ENCODE measurements at regions not wholly inside any gene's neighbourhood (a gene's known extent, or its start where the extent isn't known, plus 50 kb on each side); places are given as distances from the start of the nearest gene placed in this dataset.

DNA sequence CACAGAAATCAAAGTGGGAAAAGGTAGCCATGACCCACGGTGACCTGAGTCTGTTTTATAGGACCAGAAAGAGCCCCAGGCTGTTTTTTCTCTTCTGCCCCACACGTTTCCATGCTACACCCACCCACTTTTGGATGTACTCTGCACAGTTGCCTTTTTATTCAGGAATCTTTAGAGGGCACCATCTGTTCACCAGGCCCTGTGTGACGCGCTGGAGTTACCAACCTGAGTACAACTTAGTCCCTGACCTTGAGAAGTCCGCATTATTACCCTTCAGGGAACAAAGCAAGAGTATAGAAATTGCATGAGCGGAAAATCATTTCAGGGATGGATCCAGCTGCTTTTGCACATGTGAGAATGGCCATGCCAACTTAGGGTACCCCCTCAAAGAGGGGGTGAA, 207.8 kb upstream of the GATB start:
- no peak overlapping the region for H3K27ac ChIP-seq
- DNase-seq: no peak
- no peaks in the 10 kb centered on the region for H3K36me3 ChIP-seq
- 78 to 85% methylated on average over 6 of the region's 6 CpGs for WGBS, 2 donors
- no peaks in the 10 kb centered on the region for H3K9me3 ChIP-seq
- no peaks in the 10 kb centered on the region for H3K4me1 ChIP-seq
- ATAC-seq: peak in 4 of 8 donors; percentile 33 to 57 (median 54)
- intact Hi-C loops (cut with DNase I): no loop called here
- no peak overlapping the region for H3K4me3 ChIP-seq
- TF ChIP-seq, protein P1, sequence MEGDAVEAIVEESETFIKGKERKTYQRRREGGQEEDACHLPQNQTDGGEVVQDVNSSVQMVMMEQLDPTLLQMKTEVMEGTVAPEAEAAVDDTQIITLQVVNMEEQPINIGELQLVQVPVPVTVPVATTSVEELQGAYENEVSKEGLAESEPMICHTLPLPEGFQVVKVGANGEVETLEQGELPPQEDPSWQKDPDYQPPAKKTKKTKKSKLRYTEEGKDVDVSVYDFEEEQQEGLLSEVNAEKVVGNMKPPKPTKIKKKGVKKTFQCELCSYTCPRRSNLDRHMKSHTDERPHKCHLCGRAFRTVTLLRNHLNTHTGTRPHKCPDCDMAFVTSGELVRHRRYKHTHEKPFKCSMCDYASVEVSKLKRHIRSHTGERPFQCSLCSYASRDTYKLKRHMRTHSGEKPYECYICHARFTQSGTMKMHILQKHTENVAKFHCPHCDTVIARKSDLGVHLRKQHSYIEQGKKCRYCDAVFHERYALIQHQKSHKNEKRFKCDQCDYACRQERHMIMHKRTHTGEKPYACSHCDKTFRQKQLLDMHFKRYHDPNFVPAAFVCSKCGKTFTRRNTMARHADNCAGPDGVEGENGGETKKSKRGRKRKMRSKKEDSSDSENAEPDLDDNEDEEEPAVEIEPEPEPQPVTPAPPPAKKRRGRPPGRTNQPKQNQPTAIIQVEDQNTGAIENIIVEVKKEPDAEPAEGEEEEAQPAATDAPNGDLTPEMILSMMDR (IDR thresholded peaks at IDR 0.05): peak in 1 of 9 donors; percentile 13
- no peaks in the 10 kb centered on the region for H3K27me3 ChIP-seq

- peaks cover 0 to 6% (median 0%) of the 10 kb centered on the region in 9 donors for H3K4me1 ChIP-seq
- no peaks in the 10 kb centered on the region for H3K27me3 ChIP-seq
- intact Hi-C loops (cut with DNase I): no loop called here
- H3K27ac ChIP-seq: no peak overlapping the region
- 80% methylated on average over 6 of the region's 6 CpGs for WGBS, 2 donors
- no peaks in the 10 kb centered on the region for H3K9me3 ChIP-seq
- H3K36me3 ChIP-seq: no peaks in the 10 kb centered on the region
- DNase-seq: no peak
- TF ChIP-seq, protein P1 (IDR thresholded peaks at IDR 0.05): no peak
- ATAC-seq: no peak
- H3K4me3 ChIP-seq: no peak overlapping the region
Observed at GRCh38 chr4:151967074-151967473, 206.3 kb upstream of the GATB start.

GRCh38 chr4:151962138-151962823, 201.5 kb upstream of the GATB start:
- Histone ChIP-seq H3K9me3 (no peaks in the 10 kb centered on the region), H3K4me1 (peaks cover 0 to 34% (median 10%) of the 10 kb centered on the region in 9 donors), H3K36me3 (no peaks in the 10 kb centered on the region), H3K27ac (no peak overlapping the region), H3K27me3 (no peaks in the 10 kb centered on the region), H3K4me3 (no peak overlapping the region)
- DNase-seq (no peak), ATAC-seq (no peak)
- TF ChIP-seq, protein P1 (IDR thresholded peaks at IDR 0.05): no peak
- WGBS, 2 donors: 71 to 79% methylated on average over 4 of the region's 4 CpGs
- intact Hi-C loops (cut with DNase I): loop anchor here in 1 of 10 donors (5.0 kb wide), 1 partner anchor 70 kb away; no protein-coding TSS in a partner anchor

- H3K4me3 ChIP-seq: no peak overlapping the region
- no peaks in the 10 kb centered on the region for H3K36me3 ChIP-seq
- peak overlapping the region in 6 of 10 donors; percentile 1 to 71 (median 52) for H3K27ac ChIP-seq
- peak in 1 of 2 donors; percentile 36 for DNase-seq
- no peaks in the 10 kb centered on the region for H3K9me3 ChIP-seq
- intact Hi-C loops (cut with DNase I): loop anchor here in 1 of 10 donors (5.0 kb wide), 1 partner anchor 71 kb away; no protein-coding TSS in a partner anchor
- 41 to 46% methylated on average over 2 of the region's 2 CpGs for WGBS, 2 donors
- TF ChIP-seq, protein P1 (IDR thresholded peaks at IDR 0.05): no peak
- peak in 7 of 8 donors; percentile 57 to 92 (median 79) for ATAC-seq
- H3K27me3 ChIP-seq: no peaks in the 10 kb centered on the region
- H3K4me1 ChIP-seq: peaks cover 0 to 42% (median 10%) of the 10 kb centered on the region in 9 donors
Observed at GRCh38 chr4:151961456-151961855, 200.6 kb upstream of the GATB start.

Data from heart right ventricle (tissue), 16 donors.